Fibroblast of the aortic adventitia (primary cell): ENCODE measurements at regions not wholly inside any gene's neighbourhood (a gene's known extent, or its start where the extent isn't known, plus 50 kb on each side); places are given as distances from the start of the nearest gene placed in this dataset.
"Not testable (repeated sequence)": the region's sequence is repeated elsewhere in the genome, so short reads cannot be mapped to it uniquely, and the experiment has no call there.

Experiments
- DNase-seq: peaks from one replicate; pipeline ENCODE4 v3.0.0-alpha.2; 2010; ENCODE audit warnings: low read depth
- H3K4me3 ChIP-seq: 2 replicates; pipeline ENCODE4 v1.5.1; 2011; ENCODE audit warnings: low read depth, mild to moderate bottlenecking, control low read depth, low read length, moderate library complexity
- CTCF ChIP-seq: IDR thresholded peaks from 2 replicates; pipeline ENCODE4 v1.5.1; 2011; ENCODE audit warnings: mild to moderate bottlenecking, low read length, control low read depth, inconsistent platforms; ENCODE audit not compliant: insufficient read depth

DNA sequence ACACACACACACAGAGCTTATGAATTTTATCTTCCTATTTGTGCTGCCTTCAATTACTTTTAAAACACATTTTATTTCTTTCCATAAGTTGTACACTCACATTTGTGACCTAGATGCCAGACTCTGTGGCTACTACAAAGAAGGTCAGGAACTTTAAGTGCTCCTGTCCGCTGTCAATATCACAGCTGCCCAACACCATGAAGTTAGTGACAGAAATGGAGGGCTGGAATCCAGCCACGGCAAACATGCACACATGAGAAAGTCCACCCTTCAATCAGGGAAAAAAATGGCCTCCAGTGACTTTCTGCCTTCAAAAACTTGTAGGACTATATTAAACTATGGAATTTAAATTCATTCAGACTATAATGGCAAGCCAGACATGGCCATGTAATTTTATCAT lies 334.4 kb upstream of the FSTL5 start:
- H3K4me3 ChIP-seq, result no peak overlapping the region
- no peak for DNase-seq
- no peak for TF ChIP-seq CTCF

DNA sequence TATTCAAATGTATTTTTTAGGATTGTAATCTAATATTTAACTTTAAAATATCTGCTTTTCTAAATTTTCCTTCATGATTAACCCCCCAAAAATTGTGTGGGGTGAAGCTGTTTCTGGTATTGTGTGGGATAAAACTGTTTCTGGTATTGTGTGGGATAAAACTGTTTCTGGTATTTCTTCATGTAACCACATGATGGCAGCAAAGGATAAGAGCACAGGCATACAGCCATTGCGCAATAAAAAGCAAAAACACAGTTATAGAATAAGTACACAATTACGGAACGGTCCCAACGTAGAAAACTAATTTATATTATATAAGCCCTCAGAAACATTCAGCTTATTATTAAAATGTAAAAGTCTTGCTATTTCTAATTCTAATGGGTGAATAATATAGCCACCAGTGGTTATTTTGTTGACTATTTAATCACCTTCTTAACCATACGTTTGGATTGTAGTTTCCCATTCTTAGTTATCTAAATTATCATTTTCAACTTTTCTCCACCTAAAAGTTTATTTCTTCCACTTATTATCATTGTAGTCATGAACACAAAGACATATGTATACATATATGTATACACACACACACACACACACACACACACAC lies 333.9 kb upstream of the FSTL5 start:
- no peak overlapping the region for H3K4me3 ChIP-seq
- peak; percentile 76 for TF ChIP-seq CTCF
- peak; percentile 61 for DNase-seq

GRCh38 chr4:162494935-162495334 lies 331.1 kb upstream of the FSTL5 start:
- no peak for DNase-seq
- TF ChIP-seq CTCF, result no peak
- H3K4me3 ChIP-seq, result no peak overlapping the region

DNA sequence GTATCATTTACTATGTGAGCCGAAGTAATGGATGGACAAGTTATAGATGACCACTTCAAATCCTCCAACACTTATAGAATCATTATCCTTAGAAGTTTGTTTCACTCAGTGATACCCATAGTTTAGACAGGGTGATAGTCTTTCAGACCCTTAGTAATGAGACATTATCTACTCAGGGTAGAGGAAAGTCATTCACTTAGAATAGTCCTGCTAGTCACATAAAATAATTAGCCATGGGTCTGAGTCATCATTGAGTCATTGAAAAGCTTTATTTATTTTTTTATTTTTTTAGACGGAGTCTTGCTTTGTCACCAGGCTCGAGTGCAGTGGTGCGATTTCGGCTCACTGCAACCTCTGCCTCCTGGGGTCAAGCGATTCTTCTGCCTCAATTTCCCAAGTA lies 321.7 kb upstream of the FSTL5 start:
- no peak for TF ChIP-seq CTCF
- H3K4me3 ChIP-seq, result no peak overlapping the region
- no peak for DNase-seq

GRCh38 chr4:162475246-162475645 lies 311.4 kb upstream of the FSTL5 start:
- no peak for TF ChIP-seq CTCF
- no peak for DNase-seq
- no peak overlapping the region for H3K4me3 ChIP-seq

GRCh38 chr4:162469977-162470376 lies 306.2 kb upstream of the FSTL5 start:
- no peak overlapping the region for H3K4me3 ChIP-seq
- DNase-seq, result no peak
- no peak for TF ChIP-seq CTCF

- H3K4me3 ChIP-seq, DNase-seq: not testable (repeated sequence)
These were observed 301.6 kb upstream of the FSTL5 start for GRCh38 chr4:162465356-162465755.
